HG02571 (cell line): ENCODE measurements at regions not wholly inside any gene's neighbourhood (a gene's known extent, or its start where the extent isn't known, plus 50 kb on each side); places are given as distances from the start of the nearest gene placed in this dataset.

Experiments used
- ATAC-seq: cut with Tn5 transposase; IDR thresholded peaks from one replicate; pipeline ENCODE4 v1.9.1; 2021; ENCODE audit warnings: mild to moderate bottlenecking, moderate library complexity; ENCODE audit not compliant: unreplicated experiment

DNA sequence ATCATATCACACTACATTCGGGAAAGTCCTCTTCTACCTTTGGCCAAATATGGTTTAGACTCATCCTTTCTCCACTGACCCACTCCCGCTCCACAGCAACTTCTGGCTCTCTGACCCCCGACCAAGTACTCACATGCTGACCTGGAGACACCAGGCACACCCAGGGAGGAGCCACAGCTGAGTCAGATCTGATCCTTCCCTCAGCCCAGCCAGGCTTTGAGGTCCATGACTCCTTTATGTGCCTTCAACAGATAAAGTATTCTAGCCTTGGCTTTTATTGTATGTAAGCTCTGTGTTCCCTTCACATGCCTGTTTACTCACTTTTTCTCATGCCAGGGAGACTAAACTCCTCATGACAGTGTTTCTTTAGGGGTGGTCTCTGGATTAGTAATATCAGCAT is 166.9 kb upstream of the UMPS start:
- ATAC-seq: no peak

DNA sequence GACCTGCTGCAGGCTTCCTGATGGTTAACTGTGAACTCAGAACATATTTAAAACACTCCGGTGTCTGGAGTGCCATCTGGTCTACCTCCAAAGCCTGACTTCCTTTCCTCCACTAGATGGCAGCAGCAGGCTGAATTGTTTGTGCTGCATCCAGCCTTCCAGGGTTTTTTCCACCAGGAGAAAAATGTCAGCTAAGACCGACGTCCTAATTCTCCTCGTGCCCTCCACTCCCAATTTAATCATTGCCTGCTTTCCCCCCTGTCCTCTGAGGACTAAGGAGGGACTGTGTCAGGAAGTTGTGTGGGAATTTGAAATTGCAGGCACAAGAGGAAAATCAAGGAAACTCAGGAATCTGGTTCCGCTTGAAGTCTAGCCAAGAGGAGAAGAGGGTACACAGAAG is 165.2 kb upstream of the UMPS start:
- no peak for ATAC-seq

- no peak for ATAC-seq
These were observed 164.7 kb upstream of the UMPS start for GRCh38 chr3:124565551-124565950.

GRCh38 chr3:124566701-124567100 is 163.6 kb upstream of the UMPS start:
- ATAC-seq: no peak

GRCh38 chr3:124567179-124567578 is 163.1 kb upstream of the UMPS start:
- ATAC-seq: no peak

GRCh38 chr3:124569761-124570160 is 160.5 kb upstream of the UMPS start:
- ATAC-seq: no peak

- no peak for ATAC-seq
These were observed 160.0 kb upstream of the UMPS start for GRCh38 chr3:124570232-124570631.

GRCh38 chr3:124572851-124573405 is 157.3 kb upstream of the UMPS start:
- ATAC-seq: no peak

GRCh38 chr3:124574012-124574411 is 156.2 kb upstream of the UMPS start:
- no peak for ATAC-seq

DNA sequence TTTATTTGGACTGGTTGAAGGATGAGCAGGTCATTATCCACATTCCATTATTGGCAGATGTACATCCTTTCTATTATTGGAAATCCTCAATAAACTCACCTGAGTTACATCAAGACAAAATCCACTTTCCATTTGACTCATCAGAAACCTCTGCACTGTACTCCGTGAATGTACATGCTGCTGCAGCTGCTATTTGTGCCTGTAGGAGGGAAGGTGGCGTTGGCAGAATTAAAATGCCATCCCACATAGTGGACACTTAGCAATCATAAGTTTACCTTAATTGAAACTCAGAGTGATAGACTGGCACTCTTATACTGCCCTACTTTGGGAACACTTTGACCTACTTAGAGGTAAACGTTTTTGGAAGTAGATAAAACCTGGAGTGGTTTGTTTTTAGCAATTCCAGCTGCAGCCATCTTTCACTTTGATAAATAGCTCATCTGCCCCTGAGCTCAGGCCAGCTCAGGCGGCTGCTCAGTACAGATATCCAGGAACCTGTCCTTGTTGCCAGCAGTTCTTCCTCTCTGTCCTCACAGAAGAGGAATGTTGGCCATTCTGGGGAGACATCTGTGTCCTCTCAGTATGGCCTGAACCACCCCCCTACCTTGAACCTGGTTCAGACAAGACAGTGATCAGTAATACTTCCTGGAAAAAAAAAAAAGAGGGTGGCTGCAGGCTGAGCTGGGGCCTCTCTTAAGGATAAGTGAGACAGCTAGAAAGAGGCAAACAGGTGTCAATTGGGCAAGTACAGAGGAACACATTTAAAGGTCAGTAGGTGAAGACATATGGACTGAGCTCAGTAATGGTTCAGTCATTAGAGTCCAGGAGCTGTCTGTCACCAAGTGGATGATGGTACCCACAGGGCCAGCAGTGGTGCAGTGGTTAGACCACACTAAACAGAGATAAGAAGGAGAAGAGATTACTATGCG is 153.4 kb upstream of the UMPS start:
- no peak for ATAC-seq

- no peak for ATAC-seq
These were observed 152.6 kb upstream of the UMPS start for GRCh38 chr3:124577494-124578167.

DNA sequence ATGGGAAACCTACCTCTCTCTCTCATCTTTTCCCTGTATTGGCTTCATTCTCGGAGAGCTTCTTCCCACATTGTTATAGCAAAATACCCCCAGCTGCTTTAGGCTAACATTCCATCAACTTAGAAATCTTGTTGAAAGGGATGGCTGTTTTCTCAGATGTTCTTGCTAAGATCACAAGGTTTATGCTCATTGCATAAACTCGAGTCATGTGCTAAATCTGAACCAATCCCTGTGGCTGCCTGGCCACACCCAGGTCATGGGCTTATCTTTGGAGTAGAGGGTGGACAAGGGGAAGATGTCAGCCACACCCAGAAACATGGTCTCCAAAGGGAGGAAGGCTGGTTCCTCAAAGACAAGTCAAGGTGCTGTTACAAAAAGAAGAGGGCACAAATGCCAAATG is 150.6 kb upstream of the UMPS start:
- no peak for ATAC-seq

- no peak for ATAC-seq
These were observed 148.1 kb upstream of the UMPS start for GRCh38 chr3:124582196-124582595.

GRCh38 chr3:124582621-124583395 is 147.4 kb upstream of the UMPS start:
- ATAC-seq: no peak

DNA sequence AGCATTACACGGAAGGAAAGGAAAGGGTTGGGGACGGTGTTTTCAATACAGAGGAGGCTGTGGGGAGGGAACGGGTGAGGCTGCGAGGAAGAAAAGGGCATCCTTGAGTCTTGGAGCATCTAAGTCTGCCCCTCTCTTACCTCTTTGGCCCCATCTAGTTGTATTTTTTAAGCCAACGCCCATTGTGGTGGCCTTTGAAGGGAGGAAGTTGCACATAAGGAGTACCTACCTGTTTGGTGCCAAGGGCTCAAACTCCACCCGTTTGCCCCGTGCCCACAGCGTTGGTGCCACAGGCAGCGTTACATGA is 146.1 kb upstream of the UMPS start:
- no peak for ATAC-seq

DNA sequence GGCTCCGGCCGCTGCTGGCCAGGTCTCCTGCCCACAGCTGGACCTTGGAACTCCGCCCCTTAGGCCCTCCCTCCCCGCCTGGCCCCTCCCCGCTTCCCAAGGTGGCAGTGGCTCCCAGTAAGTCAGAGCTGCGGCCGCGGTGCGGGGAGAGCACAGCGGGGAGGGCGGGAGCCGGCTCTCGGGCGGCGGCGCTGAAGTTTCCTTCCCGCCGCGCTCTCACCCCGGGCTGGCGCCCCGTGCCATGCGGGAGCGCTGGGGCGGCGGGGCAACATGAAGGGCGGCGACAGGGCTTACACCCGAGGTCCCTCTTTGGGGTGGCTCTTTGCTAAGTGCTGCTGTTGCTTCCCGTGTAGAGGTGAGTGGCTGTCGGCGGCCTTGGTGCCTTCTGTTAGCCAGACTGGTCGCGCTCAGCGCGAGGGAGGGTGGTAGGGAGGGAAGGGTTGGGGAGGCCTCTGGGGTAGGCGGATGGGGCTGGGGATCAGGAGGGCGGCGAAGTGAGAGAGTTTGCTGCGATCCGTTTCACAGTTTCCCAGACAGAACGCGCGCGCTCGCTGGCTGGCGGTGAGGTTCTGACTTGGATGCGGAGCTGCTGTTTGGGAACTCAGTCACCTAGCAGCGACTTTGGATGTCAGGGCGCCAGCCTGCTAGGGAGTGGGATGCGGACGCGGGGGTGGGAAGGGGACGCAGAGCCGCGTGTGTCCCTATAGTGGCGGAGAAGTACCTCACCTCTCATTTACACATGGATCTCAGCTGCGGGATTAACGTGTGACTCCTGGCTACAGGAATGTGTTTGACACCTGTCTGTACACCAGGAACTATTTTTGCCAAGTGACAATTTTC is 145.5 kb upstream of the UMPS start:
- no peak for ATAC-seq

- no peak for ATAC-seq
These were observed 143.9 kb upstream of the UMPS start for GRCh38 chr3:124586126-124587052.

- ATAC-seq: no peak
These were observed 143.2 kb upstream of the UMPS start for GRCh38 chr3:124587053-124587408.

- no peak for ATAC-seq
These were observed 142.2 kb upstream of the UMPS start for GRCh38 chr3:124588036-124588435.

DNA sequence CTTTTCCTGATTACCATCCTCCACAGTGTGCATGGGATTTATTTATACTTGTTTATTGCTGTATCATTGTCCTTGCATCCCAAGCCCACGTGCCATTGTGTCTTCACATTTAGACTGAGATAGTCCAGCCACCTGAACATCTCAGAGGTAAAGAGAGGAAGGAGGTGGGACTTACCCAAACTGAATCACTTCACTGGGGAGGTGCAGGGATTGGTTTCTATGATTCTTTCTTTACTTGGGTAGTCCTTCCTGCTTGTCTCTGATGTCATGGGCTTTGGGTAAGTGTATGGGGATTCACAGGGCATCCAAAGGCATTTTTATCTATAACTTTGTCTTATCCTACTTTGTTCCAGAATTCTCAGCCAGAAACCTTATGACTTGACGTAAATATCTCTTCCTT is 141.5 kb upstream of the UMPS start:
- no peak for ATAC-seq
